HG03196 (cell line): ENCODE measurements at regions not wholly inside any gene's neighbourhood (a gene's known extent, or its start where the extent isn't known, plus 50 kb on each side); places are given as distances from the start of the nearest gene placed in this dataset.
A peak's percentile ranks its signal among the peaks of the same experiment; 100 is the strongest.

Experiments
- ATAC-seq: cut with Tn5 transposase; IDR thresholded peaks from one replicate; pipeline ENCODE4 v1.9.1; 2021; ENCODE audit not compliant: unreplicated experiment

DNA sequence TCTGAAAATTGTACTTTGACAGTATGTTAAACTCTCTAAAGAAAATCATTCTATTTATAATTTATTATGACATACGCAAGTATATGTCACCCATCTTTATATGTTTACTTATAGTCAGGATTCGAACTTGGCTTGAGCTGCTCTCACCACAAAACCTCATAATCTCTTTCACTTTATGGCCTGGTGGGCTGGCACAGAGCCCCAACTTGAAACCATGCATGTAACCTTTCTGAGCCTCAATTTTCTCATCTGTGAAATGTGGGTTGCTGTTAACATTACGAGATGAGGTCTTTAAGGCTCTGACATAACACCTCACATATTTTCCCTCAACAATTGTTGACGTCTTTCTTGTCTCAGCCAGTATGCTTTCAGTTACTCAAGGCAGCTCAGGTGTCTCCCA, 69.4 kb upstream of the PFN2 start:
- no peak for ATAC-seq

DNA sequence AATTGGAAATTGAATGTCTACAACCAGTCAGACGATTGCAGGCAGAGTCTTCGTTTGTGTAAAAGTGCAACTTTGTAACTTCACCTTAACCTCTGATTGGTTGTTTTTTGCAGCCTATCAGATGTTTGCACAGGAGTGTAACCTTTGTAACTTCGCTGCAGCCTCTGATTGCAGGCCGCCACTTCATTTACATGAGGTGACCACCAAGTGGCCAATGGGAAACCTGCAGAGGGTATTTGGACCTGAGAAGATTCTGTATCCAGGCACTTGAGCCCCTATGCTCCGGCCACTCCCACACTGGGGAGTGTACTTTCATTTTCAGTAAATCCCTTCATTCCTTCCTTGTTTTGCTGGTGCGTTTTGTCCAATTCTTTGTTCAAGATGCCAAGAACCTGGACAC, 68.1 kb upstream of the PFN2 start:
- no peak for ATAC-seq

DNA sequence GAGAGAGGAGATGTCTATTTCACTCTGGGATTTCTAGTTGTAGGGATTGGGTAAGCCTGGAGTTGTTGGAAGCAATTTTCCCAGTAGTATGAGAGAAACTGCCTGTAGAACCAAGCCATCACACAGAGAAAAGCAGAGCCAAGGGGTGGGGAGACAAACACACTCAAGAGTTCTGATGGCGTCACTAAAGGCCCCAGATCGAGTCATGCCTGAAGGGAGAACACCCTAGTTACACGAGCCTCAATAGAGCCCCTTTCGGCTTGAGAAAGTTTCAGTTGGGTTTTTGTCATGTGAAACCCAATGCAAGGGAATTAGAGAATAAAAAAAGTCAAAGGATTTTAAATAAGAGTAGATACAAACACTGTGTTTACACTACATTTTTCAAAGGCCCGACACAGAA, 66.1 kb upstream of the PFN2 start:
- no peak for ATAC-seq

DNA sequence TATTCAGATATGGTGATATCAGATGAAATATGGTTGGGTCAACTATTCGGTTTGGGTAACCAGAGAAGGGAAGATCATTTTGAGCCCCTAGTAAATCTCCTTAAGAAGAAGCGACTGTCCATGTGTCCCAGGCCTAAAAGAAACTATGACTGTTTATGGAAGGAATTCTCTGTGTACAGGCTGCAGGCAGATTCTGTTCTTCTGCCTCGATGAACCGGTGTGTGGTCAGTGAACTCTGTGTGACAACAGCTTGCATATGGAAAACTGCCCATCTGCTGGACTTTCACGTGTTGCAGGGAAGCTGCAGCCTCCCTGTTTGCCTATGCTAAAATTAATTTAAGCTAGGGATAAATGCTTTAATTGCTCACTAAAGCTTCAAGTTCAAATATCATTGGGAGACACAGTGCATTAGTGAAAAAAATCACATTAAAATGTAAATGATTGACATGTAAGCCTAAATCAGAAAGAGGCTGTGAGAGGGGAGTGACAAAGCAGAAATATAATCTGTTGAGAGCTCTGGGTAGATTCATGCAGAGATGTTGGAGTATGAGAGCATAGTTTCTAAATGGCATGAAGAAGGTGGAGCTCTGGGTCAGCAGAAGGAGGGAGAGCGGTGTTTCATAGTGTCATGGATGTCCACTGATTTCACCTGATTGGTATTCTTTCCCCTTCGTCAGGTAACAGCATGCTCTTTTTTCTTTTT, 65.4 kb upstream of the PFN2 start:
- ATAC-seq, result no peak

DNA sequence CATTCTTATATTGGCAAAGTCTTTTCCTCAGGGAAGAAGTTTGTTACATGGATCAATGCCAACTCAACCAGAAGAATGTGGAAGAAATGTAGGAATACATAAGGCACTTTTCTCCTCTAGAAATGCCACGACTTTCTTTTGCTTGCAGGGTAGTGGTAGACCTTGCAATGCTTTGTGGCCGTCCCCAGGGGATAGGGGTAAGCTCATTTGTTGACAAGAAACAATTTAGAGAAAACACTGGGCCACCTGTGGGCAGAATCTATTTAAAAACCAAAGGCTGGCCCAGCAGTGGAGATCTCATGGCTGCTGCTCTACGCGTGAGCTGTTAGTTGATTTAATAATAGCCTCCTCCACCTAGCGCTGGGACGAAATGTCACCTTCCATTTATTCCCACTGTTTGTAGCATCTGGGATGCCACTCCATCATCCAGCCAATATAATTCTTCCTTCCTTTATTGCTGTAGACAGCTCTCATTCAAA, 64.6 kb upstream of the PFN2 start:
- no peak for ATAC-seq

DNA sequence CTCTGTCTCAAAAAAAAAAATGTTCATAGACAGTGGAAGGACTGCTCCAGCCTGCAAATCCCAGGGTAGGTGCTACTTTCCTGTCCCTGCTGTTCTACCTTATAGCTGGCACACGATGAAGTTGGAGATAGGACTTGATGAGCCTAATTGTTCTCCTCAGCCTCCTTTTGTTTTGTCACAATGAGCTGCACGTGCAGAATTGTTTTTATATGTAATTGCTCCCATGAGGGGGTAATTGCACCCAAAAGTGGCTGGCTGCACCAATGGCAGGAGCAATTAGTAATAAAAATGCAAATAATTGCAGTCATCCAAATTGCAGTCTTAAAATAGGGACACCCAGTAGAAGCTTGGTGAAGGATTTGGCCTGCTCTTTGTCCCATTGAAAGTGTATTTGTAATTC, 63.0 kb upstream of the PFN2 start:
- ATAC-seq, result no peak

DNA sequence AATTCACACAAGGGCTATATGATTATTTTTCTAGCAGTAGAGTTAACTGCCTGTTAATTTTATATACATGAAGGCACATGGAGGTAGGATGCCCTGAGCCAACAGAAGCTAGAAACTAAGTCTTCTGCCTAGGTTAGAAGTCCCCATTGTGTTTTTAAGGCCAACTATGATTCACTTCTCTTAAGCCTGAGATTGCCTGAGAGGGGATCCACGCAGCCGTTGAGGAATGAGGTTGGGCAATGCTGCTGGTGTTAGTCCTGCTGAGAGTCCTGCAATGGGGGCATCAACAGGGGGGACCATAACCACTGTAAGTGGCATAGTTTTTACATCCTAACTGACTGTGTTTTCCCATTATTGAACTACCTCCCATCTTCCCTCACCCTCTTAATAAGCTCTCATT, 60.1 kb upstream of the PFN2 start:
- ATAC-seq, result no peak

DNA sequence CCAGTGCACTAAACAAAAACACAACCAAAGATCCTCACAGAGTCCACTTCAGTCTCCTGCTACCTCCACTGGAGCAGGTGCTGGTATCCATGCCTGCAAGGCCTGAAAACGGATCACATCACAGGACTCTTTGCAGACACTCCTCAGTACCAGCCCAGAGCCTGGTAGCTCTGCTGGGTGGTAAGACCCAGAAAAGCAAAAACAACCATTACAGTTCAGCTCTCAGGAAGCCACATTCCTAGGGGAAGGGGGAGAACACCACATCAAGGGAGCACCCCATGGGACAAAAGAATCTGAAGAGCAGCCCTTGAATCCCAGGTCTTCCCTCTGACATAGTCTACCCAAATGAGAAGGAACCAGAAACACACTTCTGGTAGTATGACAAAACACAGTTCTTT, 52.5 kb upstream of the PFN2 start:
- no peak for ATAC-seq

DNA sequence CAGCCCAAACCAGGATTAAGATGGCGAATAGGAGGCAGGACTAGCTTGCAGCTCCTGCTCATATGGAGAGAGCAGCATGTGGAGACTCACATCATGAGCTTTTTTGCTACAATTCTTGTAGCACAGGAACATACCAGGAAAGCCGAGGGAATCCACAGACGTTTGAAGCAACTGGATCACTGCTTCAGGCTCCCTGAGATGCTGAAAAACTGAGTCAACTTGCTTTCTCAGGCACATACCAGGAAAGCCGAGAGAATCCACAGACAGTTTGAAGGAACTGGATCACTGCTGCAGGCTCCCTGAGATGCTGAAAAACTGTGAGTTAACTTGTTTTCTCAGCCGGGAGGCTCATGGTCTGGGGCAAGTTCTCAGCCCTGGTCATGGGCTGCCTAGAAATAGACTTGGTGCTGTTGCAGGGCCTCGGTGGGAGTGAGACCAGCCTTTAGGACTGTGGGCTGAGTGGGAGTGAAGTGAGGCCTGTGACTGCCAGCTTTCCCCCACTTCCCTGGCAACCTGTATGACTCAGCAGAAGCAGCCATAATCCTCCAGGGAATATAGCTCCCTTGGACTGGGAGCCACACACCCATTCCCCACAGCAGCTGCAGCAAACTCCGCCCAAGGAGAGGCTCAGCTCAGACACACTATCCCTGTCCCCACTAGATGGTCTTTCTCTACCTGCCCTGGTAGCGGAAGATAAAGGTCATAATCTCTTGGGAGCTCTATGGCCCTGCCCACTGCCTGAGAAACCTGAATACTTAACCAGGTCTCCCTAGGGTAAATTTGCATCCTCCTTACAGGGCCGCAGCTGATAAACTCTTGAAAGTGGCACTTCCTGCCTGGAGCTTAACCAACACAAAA, 51.9 kb upstream of the PFN2 start:
- peak; percentile 80 for ATAC-seq

DNA sequence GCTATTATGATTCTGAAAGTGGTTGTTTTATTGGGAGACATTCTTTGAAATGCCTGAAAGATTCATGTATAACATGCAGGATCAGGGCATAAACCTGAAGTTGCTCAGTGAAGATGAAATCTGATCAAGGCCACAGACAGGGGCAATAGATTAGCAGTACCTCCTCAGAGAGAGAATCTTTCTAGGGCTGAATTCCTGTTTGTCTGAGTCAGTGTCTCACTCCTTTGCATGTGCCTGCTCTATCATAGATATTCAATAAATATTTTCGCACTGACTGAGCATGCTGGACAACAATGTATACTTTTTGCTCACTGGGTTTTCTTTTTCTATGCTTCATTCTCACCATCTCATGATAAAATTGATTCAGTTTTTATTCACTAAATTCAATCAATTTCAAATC, 49.8 kb upstream of the PFN2 start:
- no peak for ATAC-seq
